Neural crest cell (in vitro differentiated cells): ENCODE measurements at regions not wholly inside any gene's neighbourhood (a gene's known extent, or its start where the extent isn't known, plus 50 kb on each side); places are given as distances from the start of the nearest gene placed in this dataset.
A peak's percentile ranks its signal among the peaks of the same experiment; 100 is the strongest.

Experiments used
- DNase-seq: peaks from one replicate; pipeline ENCODE4 v3.0.0; 2021; ENCODE audit warnings: low read depth, mixed read lengths, low spot score
- H3K27ac Mint-ChIP-seq: one replicate; pipeline ENCODE4 v1.8.0; 2021; ENCODE audit warnings: mild to moderate bottlenecking, mixed read lengths; ENCODE audit not compliant: unreplicated experiment
- H3K27me3 Mint-ChIP-seq: 2 replicates; pipeline ENCODE4 v1.8.0; 2021; ENCODE audit warnings: low read depth, mild to moderate bottlenecking, mixed read lengths
- H3K36me3 Mint-ChIP-seq: 2 replicates; pipeline ENCODE4 v1.8.0; 2021; ENCODE audit warnings: low read depth, mild to moderate bottlenecking, mixed read lengths
- H3K4me1 Mint-ChIP-seq: 2 replicates; pipeline ENCODE4 v1.8.0; 2021; ENCODE audit warnings: mixed read lengths
- H3K4me3 Mint-ChIP-seq: one replicate; pipeline ENCODE4 v1.8.0; 2021; ENCODE audit warnings: mild to moderate bottlenecking, mixed read lengths
- H3K9me3 Mint-ChIP-seq: 2 replicates; pipeline ENCODE4 v1.8.0; 2021; ENCODE audit warnings: mixed read lengths
- CTCF ChIP-seq: fragments of 200-600 bp; sonication (generic); conservative IDR thresholded peaks from 2 replicates; pipeline ENCODE4 v1.5.0; 2021; ENCODE audit warnings: antibody characterized with exemption, mild to moderate bottlenecking

DNA sequence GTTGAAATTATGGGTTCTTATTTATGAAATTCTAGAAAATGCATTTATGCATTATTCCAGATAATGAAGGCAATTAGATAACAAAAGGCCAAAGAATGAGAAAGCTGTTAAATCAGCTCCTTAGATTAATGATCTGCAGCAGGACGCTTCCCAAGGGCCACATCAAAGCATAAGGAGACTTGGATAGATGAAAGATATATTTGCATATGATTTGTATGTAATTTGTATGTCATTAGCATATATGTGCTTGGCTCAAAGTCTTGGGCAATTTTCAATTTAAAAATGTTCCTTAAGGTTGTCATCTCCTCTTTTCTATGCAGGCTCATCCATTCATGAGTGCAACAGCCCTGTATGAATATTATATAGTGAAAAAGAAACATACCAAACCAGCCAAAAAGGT, 126.8 kb upstream of the IRS2 start:
- Mint-ChIP-seq H3K27me3 (no peaks in the 10 kb centered on the region), H3K36me3 (no peaks in the 10 kb centered on the region), H3K9me3 (peaks cover 3% of the 10 kb centered on the region), H3K4me1 (no peaks in the 10 kb centered on the region), H3K27ac (no peak overlapping the region), H3K4me3 (no peak overlapping the region)
- DNase-seq = no peak
- TF ChIP-seq CTCF = no peak

DNA sequence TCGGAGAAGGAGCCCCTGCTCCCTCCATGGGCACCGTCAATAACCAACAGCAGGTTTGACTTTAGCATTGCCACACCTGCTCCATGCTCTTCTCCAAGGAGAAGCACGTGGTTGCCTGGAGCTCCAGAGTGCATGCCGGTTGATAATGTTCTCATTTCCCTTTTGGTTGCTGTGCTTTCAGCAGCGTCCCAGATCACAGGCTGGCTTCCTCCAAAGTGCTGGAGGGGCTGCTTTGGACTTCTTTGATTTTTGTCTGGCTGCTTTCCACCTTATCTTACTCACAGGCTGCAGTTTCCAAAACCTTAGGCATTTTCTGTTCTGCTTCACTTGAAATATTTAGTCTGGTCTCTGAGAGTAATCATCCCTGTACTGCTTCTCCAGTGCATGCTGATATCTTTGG, 123.8 kb upstream of the IRS2 start:
- no peak for TF ChIP-seq CTCF
- no peak overlapping the region for H3K27ac Mint-ChIP-seq
- no peak for DNase-seq
- peaks cover 1% of the 10 kb centered on the region for H3K9me3 Mint-ChIP-seq
- no peak overlapping the region for H3K4me3 Mint-ChIP-seq
- no peaks in the 10 kb centered on the region for H3K36me3 Mint-ChIP-seq
- H3K27me3 Mint-ChIP-seq = no peaks in the 10 kb centered on the region
- H3K4me1 Mint-ChIP-seq = no peaks in the 10 kb centered on the region

DNA sequence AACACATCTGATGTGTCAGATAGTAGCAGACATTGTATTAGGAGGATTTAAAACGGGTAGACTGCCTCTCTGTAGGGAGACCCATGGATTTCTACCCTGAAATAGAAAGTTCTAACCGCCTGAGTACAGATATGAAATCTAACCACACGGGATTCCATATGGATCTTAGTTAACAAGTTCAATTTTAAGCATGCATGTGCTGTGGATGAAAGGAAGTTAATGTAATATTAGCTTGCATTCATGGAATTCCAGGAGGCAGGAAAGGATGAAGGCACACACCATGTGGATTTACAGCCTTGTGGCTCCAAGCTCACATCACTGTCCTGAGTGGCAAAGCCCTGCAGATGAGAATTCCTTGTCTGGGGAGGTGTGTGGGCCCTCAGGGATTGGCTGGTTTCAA, 120.6 kb upstream of the IRS2 start:
- no peak for DNase-seq
- no peak for TF ChIP-seq CTCF
- no peaks in the 10 kb centered on the region for H3K4me1 Mint-ChIP-seq
- no peaks in the 10 kb centered on the region for H3K36me3 Mint-ChIP-seq
- H3K9me3 Mint-ChIP-seq = no peaks in the 10 kb centered on the region
- H3K4me3 Mint-ChIP-seq = no peak overlapping the region
- H3K27ac Mint-ChIP-seq = no peak overlapping the region
- H3K27me3 Mint-ChIP-seq = no peaks in the 10 kb centered on the region

DNA sequence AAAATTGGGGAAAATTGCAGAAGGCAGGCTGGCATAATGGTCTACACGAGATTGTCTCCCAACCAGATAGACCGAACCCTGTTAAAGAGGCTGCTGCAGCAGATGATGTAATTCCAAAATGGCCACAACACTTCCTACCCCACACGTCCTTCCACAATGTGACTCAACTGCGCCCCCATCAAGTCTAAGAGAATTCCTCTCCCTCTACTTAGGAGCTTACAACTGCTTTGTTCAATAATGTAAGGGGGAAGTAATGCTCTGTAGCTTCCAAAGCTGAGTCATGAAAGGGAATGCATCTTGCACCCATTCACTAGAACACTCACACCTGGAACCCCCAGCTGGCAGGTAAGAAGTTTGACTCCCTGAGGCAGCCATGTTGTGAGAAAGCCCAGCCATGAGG, 117.8 kb upstream of the IRS2 start:
- Mint-ChIP-seq H3K27me3 (no peaks in the 10 kb centered on the region), H3K4me3 (no peak overlapping the region), H3K27ac (no peak overlapping the region), H3K4me1 (peaks cover 11% of the 10 kb centered on the region), H3K36me3 (no peaks in the 10 kb centered on the region), H3K9me3 (no peaks in the 10 kb centered on the region)
- no peak for DNase-seq
- no peak for TF ChIP-seq CTCF

DNA sequence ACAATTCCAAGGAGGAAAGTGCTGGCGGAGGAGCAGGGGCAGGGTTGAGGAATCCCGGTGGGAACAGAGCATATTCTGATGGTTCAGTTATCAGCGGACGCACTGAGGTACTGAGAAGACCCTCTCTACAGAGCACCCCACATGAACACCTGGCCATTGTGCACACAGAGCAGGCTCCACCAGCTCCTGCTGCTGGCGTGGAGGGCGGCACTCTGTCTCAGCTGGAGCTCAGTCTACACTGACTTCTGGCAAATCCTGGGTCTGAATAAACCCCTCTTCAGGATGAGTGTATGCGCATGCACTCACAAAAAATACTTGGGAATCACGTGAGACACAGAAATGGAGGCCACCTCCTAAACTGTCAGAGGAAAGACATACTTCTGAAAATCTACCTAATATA, 114.4 kb upstream of the IRS2 start:
- H3K9me3 Mint-ChIP-seq = no peaks in the 10 kb centered on the region
- no peak for TF ChIP-seq CTCF
- H3K27ac Mint-ChIP-seq = no peak overlapping the region
- H3K27me3 Mint-ChIP-seq = no peaks in the 10 kb centered on the region
- peaks cover 11% of the 10 kb centered on the region for H3K4me1 Mint-ChIP-seq
- no peak for DNase-seq
- no peak overlapping the region for H3K4me3 Mint-ChIP-seq
- no peaks in the 10 kb centered on the region for H3K36me3 Mint-ChIP-seq

DNA sequence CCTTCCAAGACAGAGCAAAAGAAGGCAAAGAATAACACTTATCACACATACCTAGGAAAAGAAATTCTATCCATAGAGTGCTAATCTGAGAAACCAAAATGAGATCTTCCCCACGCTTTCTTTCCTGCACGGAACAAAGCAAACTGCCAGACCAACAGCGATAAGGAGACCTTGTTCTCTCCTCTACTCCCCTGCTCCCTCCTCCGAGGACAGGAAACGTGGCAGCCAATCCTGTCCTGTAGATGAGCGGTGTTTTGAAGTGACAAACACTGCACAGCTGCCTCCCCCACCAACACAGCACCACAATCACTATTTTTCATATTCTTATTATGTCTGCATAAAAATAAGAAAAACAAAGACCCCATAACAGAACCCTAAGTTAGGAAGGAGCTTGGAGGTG, 113.9 kb upstream of the IRS2 start:
- Mint-ChIP-seq H3K9me3 (no peaks in the 10 kb centered on the region), H3K36me3 (no peaks in the 10 kb centered on the region), H3K27ac (no peak overlapping the region), H3K4me1 (peaks cover 11% of the 10 kb centered on the region), H3K4me3 (peak overlapping the region; percentile 21), H3K27me3 (no peaks in the 10 kb centered on the region)
- no peak for DNase-seq
- TF ChIP-seq CTCF = no peak
